H1 (cell line): ENCODE measurements at regions not wholly inside any gene's neighbourhood (a gene's known extent, or its start where the extent isn't known, plus 50 kb on each side); places are given as distances from the start of the nearest gene placed in this dataset.

ENCODE experiments used
- CTCF ChIP-seq, 3 experiments: IDR thresholded peaks; 1 replicate in 2 of 3; 2 replicates in 1 of 3; pipeline versions ENCODE4 v1.5.1 to v1.6.1; 2011; ENCODE audit warnings: low read length in 3 of 3, mild to moderate bottlenecking in 3 of 3, inconsistent platforms in 2 of 3, low read depth in 1 of 3, moderate library complexity in 1 of 3; ENCODE audit not compliant: insufficient read depth in 1 of 3; ENCODE audit errors: control extremely low read depth in 1 of 3
- EZH2 ChIP-seq: fragments of 200-600 bp; sonication (generic); IDR thresholded peaks from 2 replicates; pipeline ENCODE4 v1.7.1; 2012; ENCODE audit warnings: low read depth, mild to moderate bottlenecking, moderate library complexity, low read length, inconsistent platforms; ENCODE audit not compliant: severe bottlenecking
- MAFK ChIP-seq: IDR thresholded peaks from 2 replicates; pipeline ENCODE4 v1.6.1; 2012; ENCODE audit warnings: low read depth, mild to moderate bottlenecking, improper control_type of control experiment, low read length
- POLR2A ChIP-seq, 2 experiments: IDR thresholded peaks; 1 replicate in 1 of 2; 2 replicates in 1 of 2; pipeline ENCODE4 v1.6.1; 2011; ENCODE audit warnings: low read depth in 2 of 2, low read length in 2 of 2, mild to moderate bottlenecking in 2 of 2; ENCODE audit errors: control extremely low read depth in 1 of 2

GRCh38 chr16:76955629-76956028 lies 235.4 kb upstream of the MON1B start:
- TF ChIP-seq MAFK, result no peak
- TF ChIP-seq POLR2A (IDR thresholded peaks at IDR 0.05; ENCODE audit: control extremely low read depth in 1 of 2, low read depth in 2 of 2, low read length in 2 of 2), result no peak
- TF ChIP-seq CTCF (IDR thresholded peaks at IDR 0.05; ENCODE audit: control extremely low read depth in 1 of 3, insufficient read depth in 1 of 3, low read depth in 1 of 3, low read length in 3 of 3), result no peak
- no peak for TF ChIP-seq EZH2
